ENCODE measurements at regions not wholly inside any gene's neighbourhood (a gene's known extent, or its start where the extent isn't known, plus 50 kb on each side); places are given as distances from the start of the nearest gene placed in this dataset.

GRCh38 chr12:125272383-125272933, 207.2 kb downstream of the AACS start:
- DNase-seq = no peak

- DNase-seq = no peak
These were observed 211.3 kb downstream of the AACS start for GRCh38 chr12:125276567-125276966.

DNA sequence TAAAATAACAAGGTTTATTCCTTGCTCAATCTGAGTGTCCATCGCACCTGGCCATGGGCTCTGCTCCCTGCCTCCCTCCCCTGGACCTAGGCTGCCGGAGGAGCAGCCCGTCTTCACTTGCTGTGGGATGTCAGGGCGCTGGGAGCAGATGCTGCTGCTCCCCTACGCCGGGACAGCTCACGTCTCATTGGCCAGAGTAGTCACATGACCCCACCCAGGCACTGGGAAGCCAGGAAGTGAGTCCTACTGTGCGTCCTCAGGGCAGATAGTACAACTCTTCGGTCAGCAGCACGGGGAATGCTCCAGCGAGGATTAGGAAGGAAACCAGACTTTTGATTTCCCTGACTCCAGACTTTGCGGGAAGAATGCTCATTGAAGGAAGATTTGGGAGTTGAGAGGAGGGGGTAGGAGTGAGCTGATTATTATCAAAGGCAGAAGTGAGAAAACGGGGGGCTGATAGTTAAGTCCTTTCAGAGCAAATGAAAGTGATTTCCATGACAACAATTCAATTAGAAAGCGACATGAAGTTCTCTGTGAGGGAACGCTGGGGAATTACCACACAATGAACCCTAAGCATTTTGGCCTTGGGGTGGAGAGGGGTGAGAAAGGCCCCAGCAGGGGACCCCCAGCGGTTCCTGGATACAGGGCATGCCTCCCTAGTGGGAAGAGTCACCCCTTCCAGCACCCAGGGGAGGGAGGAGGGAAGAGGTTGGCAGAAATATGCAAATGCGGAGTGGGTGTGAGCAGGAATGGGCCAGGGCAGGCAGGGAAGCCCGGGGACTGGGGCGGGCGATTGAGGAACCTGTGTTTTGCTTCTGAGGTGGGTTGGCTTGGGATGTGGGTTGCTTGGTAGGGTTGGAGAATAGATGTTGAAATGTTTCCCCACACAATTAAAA, 215.5 kb downstream of the AACS start:
- peak; percentile 8 for DNase-seq

DNA sequence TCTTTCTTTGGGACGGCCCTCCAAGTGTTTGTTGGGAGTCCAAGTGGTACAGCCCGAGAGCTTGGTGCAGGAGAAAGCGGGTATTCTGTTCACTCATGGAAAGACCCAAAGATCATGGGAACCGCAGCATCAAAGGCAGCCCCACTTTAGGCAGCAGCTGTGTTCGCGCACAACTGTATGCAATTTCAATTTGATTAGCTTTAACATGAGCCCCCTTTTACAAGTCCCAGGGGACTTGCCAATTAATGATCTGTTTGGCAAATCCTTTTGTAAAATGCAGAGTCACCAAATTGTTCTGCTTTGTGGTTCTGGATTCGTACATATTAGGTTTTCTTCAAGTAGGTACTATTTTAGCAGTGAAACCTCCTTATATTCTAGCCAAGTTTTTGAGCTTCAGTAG, 217.7 kb downstream of the AACS start:
- DNase-seq = no peak

DNA sequence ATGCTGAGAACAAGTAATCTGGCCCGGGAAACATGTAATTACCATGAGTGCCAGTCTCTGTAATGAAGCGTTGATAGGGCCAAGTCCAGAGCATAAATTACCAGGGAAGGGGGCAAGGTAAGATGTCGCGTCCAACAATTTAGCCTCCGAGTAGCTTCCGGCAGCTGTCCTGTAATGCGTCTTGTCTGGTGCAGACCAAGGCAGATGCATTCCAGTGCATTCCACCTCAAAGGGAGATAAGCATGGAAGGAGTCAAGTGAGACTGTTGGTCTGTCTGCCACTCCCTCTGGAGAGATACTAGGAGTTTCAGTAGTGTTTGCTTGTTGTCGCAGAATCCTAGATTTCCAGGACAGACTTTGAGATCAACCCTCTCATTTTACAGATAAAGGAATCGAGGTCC, 218.3 kb downstream of the AACS start:
- DNase-seq = no peak

GRCh38 chr12:125284087-125284486, 218.9 kb downstream of the AACS start:
- no peak for DNase-seq

- DNase-seq = no peak
These were observed 219.9 kb downstream of the AACS start for GRCh38 chr12:125284945-125285685.

DNA sequence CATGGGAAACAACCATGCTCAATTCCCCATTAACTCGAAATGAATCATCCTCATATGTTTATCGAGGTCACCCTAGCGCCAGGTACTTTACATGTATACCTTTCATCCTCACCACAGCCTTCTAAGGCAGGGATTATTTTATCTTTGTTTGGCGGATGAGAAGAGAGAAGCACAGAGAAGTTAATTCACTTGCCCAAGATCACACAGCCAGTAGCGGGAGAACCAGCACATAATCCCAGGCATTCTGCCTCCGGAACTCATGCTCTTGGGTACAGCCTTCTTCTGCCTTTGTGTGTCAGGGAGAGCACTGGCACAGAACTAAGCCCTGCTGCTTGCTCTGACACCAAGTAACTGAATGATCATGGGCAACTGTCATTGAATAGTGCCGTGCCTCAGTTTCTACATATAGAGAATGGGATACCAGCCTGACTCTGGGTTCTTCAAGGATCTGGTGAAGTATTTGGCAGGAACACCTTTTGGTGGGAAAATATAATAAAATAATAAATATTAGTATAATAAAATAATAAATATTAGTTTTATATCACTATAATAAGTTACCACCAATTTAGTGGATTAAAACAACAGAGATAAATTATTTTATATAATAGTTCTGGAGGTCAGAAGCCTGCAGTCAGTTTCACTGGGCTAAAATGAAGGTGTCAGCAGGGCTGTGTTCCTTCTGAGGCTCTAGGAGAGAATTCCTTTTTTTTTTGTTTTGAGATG, 220.9 kb downstream of the AACS start:
- DNase-seq = no peak

DNA sequence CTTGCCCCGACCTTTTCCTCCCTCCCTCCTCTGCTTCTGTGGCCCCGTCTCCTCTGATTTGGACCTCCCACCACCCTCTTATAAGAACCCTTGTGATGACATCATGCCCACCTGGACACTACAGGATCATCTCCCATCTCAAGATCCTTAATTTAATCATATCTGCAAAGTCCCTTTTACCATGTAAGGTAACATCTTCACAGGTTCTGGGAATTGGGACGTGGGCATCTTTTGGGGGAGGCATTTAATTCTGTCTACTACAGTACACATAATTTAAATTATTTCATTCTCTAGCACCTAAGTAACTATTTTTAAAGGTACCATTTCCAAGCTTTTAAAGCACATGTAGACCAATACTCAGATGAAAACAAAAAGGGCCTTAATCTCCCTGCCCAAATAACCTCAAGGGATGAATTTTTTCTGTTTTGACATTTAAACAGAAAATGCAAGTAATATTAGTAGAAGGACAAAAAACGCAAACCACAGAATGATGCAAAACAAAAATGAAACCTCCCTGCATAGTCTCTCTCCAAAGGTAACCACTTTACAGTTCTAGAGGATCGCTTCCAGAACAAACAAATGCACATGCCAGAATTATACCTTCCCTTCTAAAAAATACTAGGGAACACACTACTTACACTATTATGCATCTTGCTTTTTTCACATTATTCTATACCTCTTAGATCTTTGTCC, 222.1 kb downstream of the AACS start:
- DNase-seq = no peak

DNA sequence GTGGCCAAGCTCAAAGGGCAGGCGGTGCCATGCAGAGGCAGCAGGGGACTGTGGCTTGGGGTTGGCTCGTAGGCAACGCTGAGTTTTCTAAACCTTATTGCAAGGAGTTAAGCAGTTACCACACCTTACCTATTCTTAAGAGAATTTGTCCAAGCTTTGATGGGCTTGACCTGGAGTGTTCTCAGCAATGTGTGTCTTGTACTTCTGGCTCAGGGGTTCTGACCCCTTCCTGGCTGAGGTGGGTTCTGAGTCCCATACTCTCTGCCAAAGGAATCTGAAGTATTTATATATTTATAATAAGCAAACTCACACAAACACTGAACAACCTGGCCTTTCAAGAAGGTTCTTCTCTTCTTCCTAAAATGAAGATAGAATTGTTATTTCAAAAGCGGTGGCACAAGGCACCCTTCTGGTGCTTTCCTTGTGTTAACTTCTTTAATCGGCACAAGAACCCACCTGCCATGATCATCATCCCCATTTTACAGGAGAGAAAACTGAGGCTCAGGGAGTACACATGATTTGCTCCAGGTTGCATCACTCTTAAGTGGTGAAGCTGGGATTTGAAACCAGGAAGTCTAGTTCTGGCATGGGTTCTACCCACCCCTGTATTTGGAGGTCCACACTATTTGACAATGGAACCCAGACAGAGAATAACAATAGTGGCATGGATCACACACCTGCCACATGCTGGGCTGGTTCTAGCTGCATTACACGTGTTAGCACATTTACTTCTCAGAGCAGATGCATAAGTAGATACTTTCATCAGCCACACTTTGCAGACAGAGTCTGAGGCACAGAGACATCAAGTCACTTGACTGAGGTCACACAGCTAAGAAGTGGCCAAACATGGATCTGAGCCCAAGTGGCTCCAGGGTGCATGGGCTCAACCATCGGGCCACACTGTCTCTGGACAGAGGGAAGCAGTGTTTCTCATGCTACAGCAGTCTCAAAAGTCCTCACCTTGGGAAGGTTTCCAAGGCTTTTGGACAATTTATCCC, 224.0 kb downstream of the AACS start:
- DNase-seq = no peak

DNA sequence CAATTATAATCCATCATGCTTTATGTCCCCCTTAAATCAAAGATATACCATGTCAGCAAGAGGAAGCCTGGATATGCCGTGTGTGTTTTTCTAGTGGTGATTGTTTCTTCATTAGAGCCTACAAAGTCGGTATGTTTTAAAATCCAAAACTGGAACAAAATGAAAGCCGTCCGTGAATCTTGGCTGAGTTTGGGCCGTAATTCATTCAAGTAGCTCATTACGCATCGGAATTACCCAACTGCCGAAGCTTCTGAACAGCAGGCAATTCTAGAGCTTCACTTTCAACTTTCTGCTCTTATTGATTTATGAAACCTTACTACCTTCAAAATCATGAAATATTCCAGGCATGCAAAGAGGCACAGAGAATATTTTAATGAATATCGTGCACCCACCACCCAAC, 224.7 kb downstream of the AACS start:
- no peak for DNase-seq

GRCh38 chr12:125292700-125293099, 227.5 kb downstream of the AACS start:
- no peak for DNase-seq

- DNase-seq = no peak
These were observed 230.3 kb downstream of the AACS start for GRCh38 chr12:125295550-125295949.

DNA sequence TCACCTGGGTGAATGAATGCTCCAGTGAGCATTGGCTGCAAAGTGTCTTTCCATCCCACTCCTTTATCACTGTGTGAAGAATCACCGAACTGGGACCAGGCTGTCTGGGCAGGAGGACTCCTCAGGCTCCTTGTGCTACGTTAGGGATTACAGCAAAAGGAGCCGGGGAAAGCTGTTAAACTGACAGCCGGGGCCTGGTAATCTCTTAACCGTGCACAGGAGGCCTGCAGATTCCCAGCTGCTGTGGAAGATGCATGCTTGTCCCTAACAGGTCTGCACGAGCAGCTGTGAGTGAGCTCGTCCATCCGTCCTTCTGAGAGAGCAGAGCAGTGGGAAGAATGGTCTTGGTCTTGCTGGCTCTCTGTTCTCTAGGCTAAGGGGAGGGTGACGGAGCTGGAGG, 231.5 kb downstream of the AACS start:
- no peak for DNase-seq

DNA sequence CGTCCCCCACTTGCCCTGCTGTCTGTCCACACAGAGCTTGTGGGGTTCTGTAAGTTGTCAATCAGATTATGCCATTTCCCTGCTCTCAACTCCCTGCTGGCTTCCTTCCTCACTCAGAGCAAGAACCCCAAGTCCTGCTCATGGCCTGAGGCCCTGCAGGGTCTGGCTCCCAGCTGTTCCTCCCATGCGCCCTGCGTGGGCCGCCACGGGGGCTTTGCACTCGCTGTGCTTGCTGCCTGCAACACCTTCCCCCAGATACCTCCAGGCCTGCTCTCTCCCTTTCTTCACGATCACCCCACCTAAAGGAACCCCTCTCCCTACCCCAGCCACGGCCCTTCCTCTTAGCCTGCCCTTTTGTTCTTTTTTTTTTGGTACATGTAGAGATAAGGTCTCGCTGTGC, 234.6 kb downstream of the AACS start:
- DNase-seq = no peak

GRCh38 chr12:125300249-125300648, 235.0 kb downstream of the AACS start:
- no peak for DNase-seq

GRCh38 chr12:125303337-125303736, 238.1 kb downstream of the AACS start:
- DNase-seq = no peak

DNA sequence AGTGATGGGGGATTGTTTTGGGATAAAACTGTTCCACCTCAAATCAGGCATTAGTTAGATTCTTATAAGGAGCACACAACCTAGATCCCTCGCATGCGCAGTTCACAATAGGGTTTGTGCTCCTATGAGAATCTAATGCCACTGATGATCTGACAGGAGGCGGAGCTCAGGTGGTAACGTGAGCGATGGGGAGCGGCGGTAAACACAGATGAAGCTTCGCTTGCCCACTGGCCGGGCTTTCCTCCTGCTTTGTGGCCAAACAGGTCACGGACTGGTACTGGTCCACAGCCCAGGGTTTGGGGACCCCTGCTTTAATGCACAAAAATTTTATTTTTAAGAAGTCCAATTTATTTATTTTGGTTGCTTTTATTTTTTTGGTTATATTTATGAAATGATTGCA, 238.8 kb downstream of the AACS start:
- no peak for DNase-seq

GRCh38 chr12:125305231-125305630, 240.0 kb downstream of the AACS start:
- no peak for DNase-seq

GRCh38 chr12:125310461-125310860, 245.2 kb downstream of the AACS start:
- peak; percentile 50 for DNase-seq

DNA sequence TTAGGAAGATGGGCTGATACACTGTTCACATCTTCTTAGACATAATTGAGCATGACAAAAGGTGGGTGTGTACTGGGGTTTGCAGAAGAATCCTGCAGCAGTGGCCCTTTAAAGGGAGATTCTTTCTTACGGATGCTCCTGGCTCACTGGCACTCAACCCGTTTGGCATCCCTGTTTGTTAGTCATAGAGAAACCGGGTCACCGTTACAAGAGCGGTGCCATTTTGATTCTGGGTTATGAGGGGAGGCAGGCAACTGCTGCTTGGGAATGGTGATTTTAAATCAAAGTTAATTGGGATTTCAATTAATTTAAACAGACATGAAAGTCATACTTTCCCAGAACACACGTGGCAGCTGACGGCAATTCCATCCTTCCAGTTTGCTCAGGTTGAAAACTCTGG, 245.8 kb downstream of the AACS start:
- no peak for DNase-seq

Measured in retina (tissue), 1 donor.